ENCODE measurements at regions not wholly inside any gene's neighbourhood (a gene's known extent, or its start where the extent isn't known, plus 50 kb on each side); places are given as distances from the start of the nearest gene placed in this dataset.

DNA sequence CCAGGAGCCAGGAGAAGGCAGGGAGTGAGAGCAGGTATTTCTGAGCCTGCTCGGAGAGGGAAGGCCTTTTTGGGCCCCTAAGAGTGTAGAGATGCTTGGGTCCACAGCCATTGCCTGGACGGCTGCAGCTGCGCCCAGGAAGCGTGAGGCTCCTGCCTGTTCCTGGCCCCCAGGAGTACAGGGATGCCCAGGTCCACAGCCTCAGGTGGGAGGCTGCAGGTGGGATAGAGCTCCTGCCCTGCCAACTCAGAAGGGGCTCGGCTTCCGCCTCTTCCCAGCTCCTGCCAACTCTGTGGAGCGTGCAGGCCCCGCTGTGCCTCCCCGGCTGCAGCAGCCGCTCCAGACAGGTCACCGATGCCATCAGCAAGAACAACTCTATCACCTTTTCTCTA is 351.0 kb upstream of the PCDH20 start:
- TF ChIP-seq, protein P1, sequence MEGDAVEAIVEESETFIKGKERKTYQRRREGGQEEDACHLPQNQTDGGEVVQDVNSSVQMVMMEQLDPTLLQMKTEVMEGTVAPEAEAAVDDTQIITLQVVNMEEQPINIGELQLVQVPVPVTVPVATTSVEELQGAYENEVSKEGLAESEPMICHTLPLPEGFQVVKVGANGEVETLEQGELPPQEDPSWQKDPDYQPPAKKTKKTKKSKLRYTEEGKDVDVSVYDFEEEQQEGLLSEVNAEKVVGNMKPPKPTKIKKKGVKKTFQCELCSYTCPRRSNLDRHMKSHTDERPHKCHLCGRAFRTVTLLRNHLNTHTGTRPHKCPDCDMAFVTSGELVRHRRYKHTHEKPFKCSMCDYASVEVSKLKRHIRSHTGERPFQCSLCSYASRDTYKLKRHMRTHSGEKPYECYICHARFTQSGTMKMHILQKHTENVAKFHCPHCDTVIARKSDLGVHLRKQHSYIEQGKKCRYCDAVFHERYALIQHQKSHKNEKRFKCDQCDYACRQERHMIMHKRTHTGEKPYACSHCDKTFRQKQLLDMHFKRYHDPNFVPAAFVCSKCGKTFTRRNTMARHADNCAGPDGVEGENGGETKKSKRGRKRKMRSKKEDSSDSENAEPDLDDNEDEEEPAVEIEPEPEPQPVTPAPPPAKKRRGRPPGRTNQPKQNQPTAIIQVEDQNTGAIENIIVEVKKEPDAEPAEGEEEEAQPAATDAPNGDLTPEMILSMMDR (IDR thresholded peaks at IDR 0.05): no peak
- no peak for TF ChIP-seq EP300 (IDR thresholded peaks at IDR 0.05)
